GM12878 (cell line): ENCODE measurements at regions not wholly inside any gene's neighbourhood (a gene's known extent, or its start where the extent isn't known, plus 50 kb on each side); places are given as distances from the start of the nearest gene placed in this dataset.

Source experiments
- ATAC-seq: fragments of 200-7000 bp; cut with Tn5 transposase; 3 replicates; pipeline ENCODE4 v1.9.1; 2020; ENCODE audit warnings: mild to moderate bottlenecking, moderate library complexity
- BruUV-seq: library from RNA; stranded (reverse); fragments of 400-500 nt; replicated peaks from 2 replicates; lab custom pipeline; 2021; lab: Mats Ljungman, UMichigan
- CTCF ChIA-PET: fragments of 300-600 bp; sonication (Branson Sonifier 250); formaldehyde crosslinking; extraction: SDS; loops from one replicate; lab custom pipeline; 2021; ENCODE audit warnings: inconsistent platforms; lab: Yijun Ruan, JAX
- POLR2A ChIA-PET: fragments of 350-600 bp; formaldehyde crosslinking; extraction: SDS; loops from one replicate; lab custom pipeline; 2021; ENCODE audit warnings: inconsistent platforms; lab: Charles Lee
- RAD21 ChIA-PET: fragments of 300-600 bp; sonication (Branson Sonifier 250); formaldehyde crosslinking; loops from one replicate; lab custom pipeline; 2023; ENCODE audit warnings: antibody characterized with exemption; ENCODE audit not compliant: unreplicated experiment; lab: Charles Lee
- SMC1A ChIA-PET: fragments of 300-600 bp; sonication (Branson Sonifier 250); formaldehyde crosslinking; loops from one replicate; lab custom pipeline; 2023; ENCODE audit not compliant: unreplicated experiment, uncharacterized antibody; lab: Charles Lee
- DNase-seq: peaks from one replicate; pipeline ENCODE4 v3.0.0-alpha.2; 2011; ENCODE audit warnings: low read depth, low spot score
- FAIRE-seq: peaks from 3 replicates; lab custom pipeline; 2011; peaks lifted over from hg19 to GRCh38; lab: Jason Lieb, UNC
- H2AFZ ChIP-seq: 2 replicates; pipeline ENCODE4 v1.6.0; 2011; ENCODE audit warnings: low read depth, low read length, control low read depth; ENCODE audit not compliant: control insufficient read depth
- H3K27ac ChIP-seq: 2 replicates; pipeline ENCODE4 v1.5.1; 2011; ENCODE audit warnings: control low read depth; ENCODE audit not compliant: control insufficient read depth, insufficient read depth
- H3K27me3 ChIP-seq, 2 experiments: replicated peaks in 1 of 2; 2 replicates each; pipeline versions ENCODE4 v1.6.0 to v1.6.1; 2011; ENCODE audit warnings: low read length in 1 of 2; ENCODE audit not compliant: control insufficient read depth in 2 of 2, insufficient read depth in 2 of 2
- H3K36me3 ChIP-seq, 2 experiments: 2 replicates each; pipeline ENCODE4 v1.5.1; 2011; ENCODE audit warnings: low read length in 1 of 2; ENCODE audit not compliant: control insufficient read depth in 2 of 2, insufficient read depth in 2 of 2
- H3K4me1 ChIP-seq: 2 replicates; pipeline ENCODE4 v1.6.1; 2011; ENCODE audit warnings: mild to moderate bottlenecking, low read length, moderate library complexity, mixed read lengths; ENCODE audit not compliant: control insufficient read depth, insufficient read depth
- H3K4me2 ChIP-seq: 2 replicates; pipeline ENCODE4 v1.6.0; 2011; ENCODE audit warnings: control low read depth; ENCODE audit not compliant: control insufficient read depth, insufficient read depth
- H3K4me3 ChIP-seq: fragments of 200-600 bp; sonication (generic); 2 replicates; pipeline ENCODE4 v1.5.1; 2016
- H3K79me2 ChIP-seq: 2 replicates; pipeline ENCODE4 v1.6.0; 2011; ENCODE audit warnings: low read length; ENCODE audit not compliant: control insufficient read depth, insufficient read depth
- H3K9ac ChIP-seq: 2 replicates; pipeline ENCODE4 v1.8.0; 2011; ENCODE audit warnings: low read length, control low read depth, mixed read lengths; ENCODE audit not compliant: control insufficient read depth, insufficient read depth
- H3K9me3 ChIP-seq: replicated peaks from 3 replicates; pipeline ENCODE4 v1.5.1; 2011; ENCODE audit warnings: mild to moderate bottlenecking, low read length; ENCODE audit not compliant: control insufficient read depth, insufficient read depth
- H4K20me1 ChIP-seq: 2 replicates; pipeline ENCODE4 v1.6.0; 2011; ENCODE audit not compliant: control insufficient read depth, insufficient read depth
- BMI1 ChIP-seq: fragments of 450-650 bp; IDR thresholded peaks from 2 replicates; pipeline ENCODE4 v1.6.1; 2016; ENCODE audit warnings: mild to moderate bottlenecking, moderate library complexity, borderline replicate concordance
- EED ChIP-seq: sonication (generic); IDR thresholded peaks from 2 replicates; pipeline ENCODE4 v1.6.1; 2016; ENCODE audit warnings: antibody characterized with exemption, low read depth
- GABPA ChIP-seq: IDR thresholded peaks from 2 replicates; pipeline ENCODE4 v1.6.1; 2014; ENCODE audit warnings: antibody characterized with exemption, low read depth, mild to moderate bottlenecking, inconsistent platforms
- IRF5 ChIP-seq: fragments of 450-650 bp; IDR thresholded peaks from 2 replicates; pipeline ENCODE4 v1.6.1; 2017; ENCODE audit warnings: borderline replicate concordance
- KLF5 ChIP-seq: fragments of 450-650 bp; IDR thresholded peaks from 2 replicates; pipeline ENCODE4 v1.6.1; 2014; ENCODE audit warnings: mild to moderate bottlenecking; ENCODE audit not compliant: partially characterized antibody
- MYC ChIP-seq: IDR thresholded peaks from 2 replicates; pipeline ENCODE4 v1.6.1; 2011; ENCODE audit warnings: mild to moderate bottlenecking, low read length, moderate library complexity, inconsistent platforms; ENCODE audit not compliant: insufficient read depth, insufficient replicate concordance, insufficient read length, severe bottlenecking
- NFIC ChIP-seq: IDR thresholded peaks from 2 replicates; pipeline ENCODE4 v1.6.1; 2012; ENCODE audit warnings: low read depth, mild to moderate bottlenecking, inconsistent platforms, low read length, moderate library complexity
- NFYB ChIP-seq: IDR thresholded peaks from 2 replicates; pipeline ENCODE4 v1.6.1; 2011; ENCODE audit warnings: low read depth, mild to moderate bottlenecking, low read length, improper control_type of control experiment, moderate library complexity; ENCODE audit not compliant: insufficient read depth
- POLR2AphosphoS5 ChIP-seq: IDR thresholded peaks from 2 replicates; pipeline ENCODE4 v1.6.1; 2011; ENCODE audit warnings: mild to moderate bottlenecking, low read length, inconsistent platforms
- SMC3 ChIP-seq: IDR thresholded peaks from 2 replicates; pipeline ENCODE4 v1.6.1; 2011; ENCODE audit warnings: low read length, improper control_type of control experiment, borderline replicate concordance
- SRF ChIP-seq, 2 experiments: IDR thresholded peaks; 2 replicates each; pipeline ENCODE4 v1.6.1; 2011; ENCODE audit warnings: low read depth in 2 of 2, low read length in 2 of 2, mild to moderate bottlenecking in 1 of 2, moderate library complexity in 1 of 2
- ZNF207 ChIP-seq: fragments of 450-650 bp; IDR thresholded peaks from 2 replicates; pipeline ENCODE4 v1.6.1; 2014; ENCODE audit warnings: antibody characterized with exemption, mild to moderate bottlenecking, borderline replicate concordance
- ZNF24 ChIP-seq: fragments of 450-650 bp; IDR thresholded peaks from 2 replicates; pipeline ENCODE4 v1.6.1; 2017; ENCODE audit warnings: antibody characterized with exemption, mild to moderate bottlenecking
- WGBS: methylation state at CpG from one replicate; pipeline ENCODE4 v1.1.6; 2016; ENCODE audit warnings: low lambda C conversion rate; ENCODE audit not compliant: insufficient replicate concordance, insufficient coverage; ENCODE audit errors: missing lambda C conversion rate; 5-methylcytosine and 5-hydroxymethylcytosine counted together
- in situ Hi-C: fragments of 300-500 bp; cut with MboI; formaldehyde crosslinking; loops from 9 replicates; pipeline ENCODE4 v1.14.3; 2018; ENCODE audit warnings: mixed read lengths
- intact Hi-C: fragments of 100-400 bp; cut with micrococcal nuclease; formaldehyde crosslinking; loops from one replicate; pipeline ENCODE4 v1.14.2; 2022; ENCODE audit not compliant: unreplicated experiment
- TF ChIP-seq, protein P1 (sequence below): fragments of 450-650 bp; IDR thresholded peaks from 2 replicates; pipeline ENCODE4 v1.6.1; 2018; ENCODE audit warnings: mild to moderate bottlenecking, low read depth, moderate library complexity; ENCODE audit not compliant: partially characterized antibody
- TF ChIP-seq, protein P2 (sequence below): fragments of 450-650 bp; IDR thresholded peaks from 2 replicates; pipeline ENCODE4 v1.6.1; 2017; ENCODE audit warnings: mild to moderate bottlenecking, moderate library complexity

- no TSS peak for BruUV-seq
- ChIA-PET RAD21 (no interaction called here), CTCF (interaction anchor here (1.0 kb wide), 1 partner anchor 164 kb away, joined by 3 read pairs; no protein-coding TSS in a partner anchor), SMC1A (no interaction called here), POLR2A (no interaction called here)
- WGBS, result 0% methylated on average over 1 of the region's 1 CpG
- Histone ChIP-seq H3K9me3 (no peaks in the 10 kb centered on the region), H3K27me3 (no peaks in the 10 kb centered on the region), H3K4me2 (no peak overlapping the region), H4K20me1 (no peaks in the 10 kb centered on the region), H3K36me3 (no peaks in the 10 kb centered on the region), H3K9ac (no peak overlapping the region), H3K79me2 (no peaks in the 10 kb centered on the region), H2AFZ (no peak overlapping the region), H3K27ac (no peak overlapping the region), H3K4me1 (no peaks in the 10 kb centered on the region), H3K4me3 (no peak overlapping the region)
- in situ Hi-C loops (no loop called here), intact Hi-C loops (no loop called here)
- FAIRE-seq (no peak), ATAC-seq (no peak), DNase-seq (no peak)
- TF ChIP-seq, protein P1, sequence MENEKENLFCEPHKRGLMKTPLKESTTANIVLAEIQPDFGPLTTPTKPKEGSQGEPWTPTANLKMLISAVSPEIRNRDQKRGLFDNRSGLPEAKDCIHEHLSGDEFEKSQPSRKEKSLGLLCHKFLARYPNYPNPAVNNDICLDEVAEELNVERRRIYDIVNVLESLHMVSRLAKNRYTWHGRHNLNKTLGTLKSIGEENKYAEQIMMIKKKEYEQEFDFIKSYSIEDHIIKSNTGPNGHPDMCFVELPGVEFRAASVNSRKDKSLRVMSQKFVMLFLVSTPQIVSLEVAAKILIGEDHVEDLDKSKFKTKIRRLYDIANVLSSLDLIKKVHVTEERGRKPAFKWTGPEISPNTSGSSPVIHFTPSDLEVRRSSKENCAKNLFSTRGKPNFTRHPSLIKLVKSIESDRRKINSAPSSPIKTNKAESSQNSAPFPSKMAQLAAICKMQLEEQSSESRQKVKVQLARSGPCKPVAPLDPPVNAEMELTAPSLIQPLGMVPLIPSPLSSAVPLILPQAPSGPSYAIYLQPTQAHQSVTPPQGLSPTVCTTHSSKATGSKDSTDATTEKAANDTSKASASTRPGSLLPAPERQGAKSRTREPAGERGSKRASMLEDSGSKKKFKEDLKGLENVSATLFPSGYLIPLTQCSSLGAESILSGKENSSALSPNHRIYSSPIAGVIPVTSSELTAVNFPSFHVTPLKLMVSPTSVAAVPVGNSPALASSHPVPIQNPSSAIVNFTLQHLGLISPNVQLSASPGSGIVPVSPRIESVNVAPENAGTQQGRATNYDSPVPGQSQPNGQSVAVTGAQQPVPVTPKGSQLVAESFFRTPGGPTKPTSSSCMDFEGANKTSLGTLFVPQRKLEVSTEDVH, result no peak
- TF ChIP-seq SMC3 (no peak), EED (no peak), BMI1 (no peak), SRF (IDR thresholded peaks at IDR 0.05; ENCODE audit: low read depth in 2 of 2, low read length in 2 of 2) (no peak), MYC (no peak), POLR2AphosphoS5 (no peak), ZNF207 (no peak), KLF5 (no peak), NFYB (no peak), IRF5 (no peak), NFIC (no peak), ZNF24 (no peak), GABPA (no peak)
- TF ChIP-seq, protein P2, sequence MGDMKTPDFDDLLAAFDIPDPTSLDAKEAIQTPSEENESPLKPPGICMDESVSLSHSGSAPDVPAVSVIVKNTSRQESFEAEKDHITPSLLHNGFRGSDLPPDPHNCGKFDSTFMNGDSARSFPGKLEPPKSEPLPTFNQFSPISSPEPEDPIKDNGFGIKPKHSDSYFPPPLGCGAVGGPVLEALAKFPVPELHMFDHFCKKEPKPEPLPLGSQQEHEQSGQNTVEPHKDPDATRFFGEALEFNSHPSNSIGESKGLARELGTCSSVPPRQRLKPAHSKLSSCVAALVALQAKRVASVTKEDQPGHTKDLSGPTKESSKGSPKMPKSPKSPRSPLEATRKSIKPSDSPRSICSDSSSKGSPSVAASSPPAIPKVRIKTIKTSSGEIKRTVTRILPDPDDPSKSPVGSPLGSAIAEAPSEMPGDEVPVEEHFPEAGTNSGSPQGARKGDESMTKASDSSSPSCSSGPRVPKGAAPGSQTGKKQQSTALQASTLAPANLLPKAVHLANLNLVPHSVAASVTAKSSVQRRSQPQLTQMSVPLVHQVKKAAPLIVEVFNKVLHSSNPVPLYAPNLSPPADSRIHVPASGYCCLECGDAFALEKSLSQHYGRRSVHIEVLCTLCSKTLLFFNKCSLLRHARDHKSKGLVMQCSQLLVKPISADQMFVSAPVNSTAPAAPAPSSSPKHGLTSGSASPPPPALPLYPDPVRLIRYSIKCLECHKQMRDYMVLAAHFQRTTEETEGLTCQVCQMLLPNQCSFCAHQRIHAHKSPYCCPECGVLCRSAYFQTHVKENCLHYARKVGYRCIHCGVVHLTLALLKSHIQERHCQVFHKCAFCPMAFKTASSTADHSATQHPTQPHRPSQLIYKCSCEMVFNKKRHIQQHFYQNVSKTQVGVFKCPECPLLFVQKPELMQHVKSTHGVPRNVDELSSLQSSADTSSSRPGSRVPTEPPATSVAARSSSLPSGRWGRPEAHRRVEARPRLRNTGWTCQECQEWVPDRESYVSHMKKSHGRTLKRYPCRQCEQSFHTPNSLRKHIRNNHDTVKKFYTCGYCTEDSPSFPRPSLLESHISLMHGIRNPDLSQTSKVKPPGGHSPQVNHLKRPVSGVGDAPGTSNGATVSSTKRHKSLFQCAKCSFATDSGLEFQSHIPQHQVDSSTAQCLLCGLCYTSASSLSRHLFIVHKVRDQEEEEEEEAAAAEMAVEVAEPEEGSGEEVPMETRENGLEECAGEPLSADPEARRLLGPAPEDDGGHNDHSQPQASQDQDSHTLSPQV, result no peak
These were observed 291.9 kb upstream of the DEPDC1 start for GRCh38 chr1:68788762-68789161.
